ENCODE measurements at regions not wholly inside any gene's neighbourhood (a gene's known extent, or its start where the extent isn't known, plus 50 kb on each side); places are given as distances from the start of the nearest gene placed in this dataset.

DNA sequence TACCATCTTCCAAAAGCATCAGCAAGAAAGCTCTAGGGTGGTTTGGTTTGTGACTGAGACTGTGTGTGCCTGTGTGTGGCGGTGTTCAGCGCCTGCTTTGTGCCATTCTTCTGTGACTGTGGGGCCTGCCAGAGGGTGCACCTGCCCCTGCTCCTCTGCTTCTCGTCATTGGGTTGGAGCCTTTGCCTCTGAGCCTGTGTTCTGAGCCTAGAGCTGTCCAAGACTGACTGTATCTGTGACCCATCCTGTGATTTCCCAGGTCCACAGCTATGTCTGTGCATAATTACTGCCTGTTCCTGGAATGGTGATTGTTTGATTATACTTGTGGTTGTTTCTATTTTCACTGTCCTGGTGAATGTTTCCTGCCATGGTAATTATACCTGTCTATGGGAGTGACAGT, 57.1 kb upstream of the KLHL29 start:
- no peak for DNase-seq (ENCODE audit: low read depth)

DNA sequence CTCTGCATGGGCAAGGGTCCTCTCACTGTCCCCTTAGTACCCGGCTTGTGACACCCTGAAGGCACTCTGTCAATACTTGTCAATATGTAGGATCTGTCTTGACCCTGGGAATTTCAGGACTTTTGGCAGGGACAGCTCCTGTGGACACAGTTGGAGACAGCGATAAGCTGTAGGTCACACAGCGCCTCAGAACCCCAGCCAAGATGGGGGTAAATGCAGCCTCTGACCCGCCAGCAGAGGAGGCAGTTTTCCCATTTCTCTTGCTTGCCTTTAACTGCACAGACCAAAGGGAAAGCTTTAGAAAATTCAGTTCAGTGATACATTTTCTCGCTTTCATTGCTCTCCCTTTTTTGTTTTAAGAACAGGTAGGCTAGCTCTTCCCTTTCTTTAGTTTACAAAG, 54.8 kb upstream of the KLHL29 start:
- DNase-seq (ENCODE audit: low read depth) = no peak

Measured in stimulated activated CD8-positive, alpha-beta memory T cell treated with anti-CD3 and anti-CD28 coated beads, Interleukin-15, amount 100 ng/mL, for 24 hours (primary cell).